GM13976 (cell line): ENCODE measurements at regions not wholly inside any gene's neighbourhood (a gene's known extent, or its start where the extent isn't known, plus 50 kb on each side); places are given as distances from the start of the nearest gene placed in this dataset.

Experiments used
- DNase-seq: peaks from one replicate; pipeline ENCODE4 v3.0.0; 2012; ENCODE audit warnings: low spot score
- CTCF ChIP-seq: IDR thresholded peaks from 2 replicates; pipeline ENCODE4 v1.5.1; 2012; ENCODE audit warnings: borderline replicate concordance, mild to moderate bottlenecking; ENCODE audit not compliant: insufficient read depth; ENCODE audit errors: extremely low read depth, missing control alignments, control extremely low read depth
- in situ Hi-C: fragments of 300-500 bp; cut with MboI; formaldehyde crosslinking; loops from one replicate; pipeline ENCODE4 v1.12.0; 2022; ENCODE audit warnings: low sequenced_read_pairs, mixed read lengths, inconsistent platforms; ENCODE audit not compliant: unreplicated experiment

- no peak for DNase-seq
- in situ Hi-C loops, result no loop called here
- TF ChIP-seq CTCF, result no peak
Measured at GRCh38 chr2:239893236-239893515, 132.0 kb downstream of the NDUFA10 start.

- no peak for TF ChIP-seq CTCF
Measured at GRCh38 chr2:239892441-239893235, 132.5 kb downstream of the NDUFA10 start.

GRCh38 chr2:239891698-239892097 lies 133.4 kb downstream of the NDUFA10 start:
- no peak for TF ChIP-seq CTCF
- in situ Hi-C loops, result no loop called here
- DNase-seq, result no peak

More at GRCh38 chr2:239892441-239893235, 132.5 kb downstream of the NDUFA10 start:
- DNase-seq, result no peak
- in situ Hi-C loops, result no loop called here

- no peak for TF ChIP-seq CTCF
- in situ Hi-C loops, result no loop called here
- DNase-seq, result no peak
Measured at GRCh38 chr2:239890206-239890746, 134.9 kb downstream of the NDUFA10 start.

GRCh38 chr2:239889641-239890121 lies 135.5 kb downstream of the NDUFA10 start:
- no peak for TF ChIP-seq CTCF
- in situ Hi-C loops, result no loop called here

GRCh38 chr2:239887604-239888003 lies 137.5 kb downstream of the NDUFA10 start:
- in situ Hi-C loops, result no loop called here
- no peak for DNase-seq
- no peak for TF ChIP-seq CTCF

More at GRCh38 chr2:239889641-239890121, 135.5 kb downstream of the NDUFA10 start:
- no peak for DNase-seq
